Kidney epithelial cell (primary cell): ENCODE measurements at regions not wholly inside any gene's neighbourhood (a gene's known extent, or its start where the extent isn't known, plus 50 kb on each side); places are given as distances from the start of the nearest gene placed in this dataset.
"Not testable (repeated sequence)": the region's sequence is repeated elsewhere in the genome, so short reads cannot be mapped to it uniquely, and the experiment has no call there.

Source experiments
- DNase-seq: peaks from one replicate; pipeline ENCODE4 v3.0.0-alpha.2; 2010; ENCODE audit warnings: low read depth
- H3K27me3 ChIP-seq: 2 replicates; pipeline ENCODE4 v1.6.0; 2011; ENCODE audit warnings: low read length; ENCODE audit not compliant: control insufficient read depth, insufficient read depth
- H3K36me3 ChIP-seq: 2 replicates; pipeline ENCODE4 v1.5.1; 2011; ENCODE audit warnings: low read length; ENCODE audit not compliant: control insufficient read depth, insufficient read depth
- H3K4me3 ChIP-seq: 2 replicates; pipeline ENCODE4 v1.5.1; 2011; ENCODE audit warnings: low read depth, mild to moderate bottlenecking, control low read depth, low read length
- CTCF ChIP-seq: IDR thresholded peaks from 2 replicates; pipeline ENCODE4 v1.5.1; 2011; ENCODE audit warnings: mild to moderate bottlenecking, moderate library complexity, low read length, control low read depth, inconsistent platforms; ENCODE audit not compliant: insufficient read depth, poor library complexity, severe bottlenecking

- H3K4me3 ChIP-seq, H3K27me3 ChIP-seq, DNase-seq, H3K36me3 ChIP-seq: not testable (repeated sequence)
Measured at GRCh38 chrX:79026742-79027141, 81.6 kb downstream of the P2RY10 start.

- Histone ChIP-seq H3K4me3 (no peak overlapping the region), H3K36me3 (no peaks in the 10 kb centered on the region), H3K27me3 (no peaks in the 10 kb centered on the region)
- no peak for DNase-seq
- no peak for TF ChIP-seq CTCF
Measured at GRCh38 chrX:79035421-79035820, 90.2 kb downstream of the P2RY10 start.

GRCh38 chrX:79036157-79036880 is 91.1 kb downstream of the P2RY10 start:
- TF ChIP-seq CTCF: no peak
- H3K4me3 ChIP-seq: no peak overlapping the region
- H3K27me3 ChIP-seq: no peaks in the 10 kb centered on the region
- DNase-seq: no peak
- H3K36me3 ChIP-seq: no peaks in the 10 kb centered on the region

GRCh38 chrX:79065696-79066095 is 78.8 kb upstream of the GPR174 start:
- TF ChIP-seq CTCF: no peak
- no peak for DNase-seq
- H3K4me3 ChIP-seq: no peak overlapping the region
- no peaks in the 10 kb centered on the region for H3K36me3 ChIP-seq
- no peaks in the 10 kb centered on the region for H3K27me3 ChIP-seq

GRCh38 chrX:79078114-79078513 is 66.4 kb upstream of the GPR174 start:
- no peak for DNase-seq
- TF ChIP-seq CTCF: no peak
- no peaks in the 10 kb centered on the region for H3K36me3 ChIP-seq
- no peak overlapping the region for H3K4me3 ChIP-seq
- no peaks in the 10 kb centered on the region for H3K27me3 ChIP-seq

GRCh38 chrX:79079477-79079876 is 65.0 kb upstream of the GPR174 start:
- Histone ChIP-seq H3K27me3 (no peaks in the 10 kb centered on the region), H3K36me3 (no peaks in the 10 kb centered on the region), H3K4me3 (no peak overlapping the region)
- DNase-seq: no peak
- TF ChIP-seq CTCF: no peak
